ENCODE measurements at regions not wholly inside any gene's neighbourhood (a gene's known extent, or its start where the extent isn't known, plus 50 kb on each side); places are given as distances from the start of the nearest gene placed in this dataset.

- TF ChIP-seq CTCF (IDR thresholded peaks at IDR 0.05) (no peak), EZH2phosphoT487 (IDR thresholded peaks at IDR 0.05) (no peak), EZH2 (IDR thresholded peaks at IDR 0.05) (no peak)
Observed at GRCh38 chr10:128820663-128821062, 646.4 kb upstream of the MGMT start.
